ENCODE measurements at regions not wholly inside any gene's neighbourhood (a gene's known extent, or its start where the extent isn't known, plus 50 kb on each side); places are given as distances from the start of the nearest gene placed in this dataset.

DNA sequence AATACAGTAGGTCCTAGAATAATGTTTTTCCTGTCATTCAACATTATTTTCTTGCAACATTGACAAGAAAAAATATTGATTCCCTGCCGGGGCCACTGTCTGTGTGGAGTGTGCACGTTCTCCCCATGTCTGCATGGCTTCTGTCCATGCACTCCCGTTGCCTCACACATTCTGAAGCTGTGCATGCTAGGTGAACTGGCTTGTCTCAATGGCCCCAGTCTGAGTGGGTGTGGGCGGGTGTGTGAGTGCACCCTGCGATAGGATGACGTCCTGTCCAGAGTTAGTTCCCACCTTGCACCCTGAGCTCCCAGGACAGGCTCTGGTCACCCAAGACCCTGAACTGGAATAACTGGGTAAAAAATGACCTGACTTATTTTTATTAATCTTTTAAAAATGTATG is 186.1 kb downstream of the CAND1 start:
- no peak overlapping the region for H3K27ac ChIP-seq (ENCODE audit: low read length)
- no peaks in the 10 kb centered on the region for H3K9me2 ChIP-seq (ENCODE audit: insufficient read depth, low read length)
- H3K9ac ChIP-seq (ENCODE audit: low read length), result no peak overlapping the region
- TF ChIP-seq SMC3 (conservative IDR thresholded peaks at IDR 0.05; ENCODE audit: poor library complexity) (no peak), EP300 (conservative IDR thresholded peaks at IDR 0.05; ENCODE audit: poor library complexity, severe bottlenecking) (no peak), RAD21 (conservative IDR thresholded peaks at IDR 0.05) (no peak), EZH2 (IDR thresholded peaks at IDR 0.05; ENCODE audit: borderline replicate concordance, insufficient read depth, low read length, poor library complexity, severe bottlenecking) (no peak), TAF1 (IDR thresholded peaks at IDR 0.05; ENCODE audit: low read depth) (no peak), POLR2AphosphoS5 (IDR thresholded peaks at IDR 0.05) (no peak), MXI1 (conservative IDR thresholded peaks at IDR 0.05; ENCODE audit: poor library complexity, severe bottlenecking) (no peak)
- TF ChIP-seq, protein P1, sequence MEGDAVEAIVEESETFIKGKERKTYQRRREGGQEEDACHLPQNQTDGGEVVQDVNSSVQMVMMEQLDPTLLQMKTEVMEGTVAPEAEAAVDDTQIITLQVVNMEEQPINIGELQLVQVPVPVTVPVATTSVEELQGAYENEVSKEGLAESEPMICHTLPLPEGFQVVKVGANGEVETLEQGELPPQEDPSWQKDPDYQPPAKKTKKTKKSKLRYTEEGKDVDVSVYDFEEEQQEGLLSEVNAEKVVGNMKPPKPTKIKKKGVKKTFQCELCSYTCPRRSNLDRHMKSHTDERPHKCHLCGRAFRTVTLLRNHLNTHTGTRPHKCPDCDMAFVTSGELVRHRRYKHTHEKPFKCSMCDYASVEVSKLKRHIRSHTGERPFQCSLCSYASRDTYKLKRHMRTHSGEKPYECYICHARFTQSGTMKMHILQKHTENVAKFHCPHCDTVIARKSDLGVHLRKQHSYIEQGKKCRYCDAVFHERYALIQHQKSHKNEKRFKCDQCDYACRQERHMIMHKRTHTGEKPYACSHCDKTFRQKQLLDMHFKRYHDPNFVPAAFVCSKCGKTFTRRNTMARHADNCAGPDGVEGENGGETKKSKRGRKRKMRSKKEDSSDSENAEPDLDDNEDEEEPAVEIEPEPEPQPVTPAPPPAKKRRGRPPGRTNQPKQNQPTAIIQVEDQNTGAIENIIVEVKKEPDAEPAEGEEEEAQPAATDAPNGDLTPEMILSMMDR (IDR thresholded peaks at IDR 0.05; ENCODE audit: poor library complexity, severe bottlenecking), result no peak
- TF ChIP-seq, protein P2, sequence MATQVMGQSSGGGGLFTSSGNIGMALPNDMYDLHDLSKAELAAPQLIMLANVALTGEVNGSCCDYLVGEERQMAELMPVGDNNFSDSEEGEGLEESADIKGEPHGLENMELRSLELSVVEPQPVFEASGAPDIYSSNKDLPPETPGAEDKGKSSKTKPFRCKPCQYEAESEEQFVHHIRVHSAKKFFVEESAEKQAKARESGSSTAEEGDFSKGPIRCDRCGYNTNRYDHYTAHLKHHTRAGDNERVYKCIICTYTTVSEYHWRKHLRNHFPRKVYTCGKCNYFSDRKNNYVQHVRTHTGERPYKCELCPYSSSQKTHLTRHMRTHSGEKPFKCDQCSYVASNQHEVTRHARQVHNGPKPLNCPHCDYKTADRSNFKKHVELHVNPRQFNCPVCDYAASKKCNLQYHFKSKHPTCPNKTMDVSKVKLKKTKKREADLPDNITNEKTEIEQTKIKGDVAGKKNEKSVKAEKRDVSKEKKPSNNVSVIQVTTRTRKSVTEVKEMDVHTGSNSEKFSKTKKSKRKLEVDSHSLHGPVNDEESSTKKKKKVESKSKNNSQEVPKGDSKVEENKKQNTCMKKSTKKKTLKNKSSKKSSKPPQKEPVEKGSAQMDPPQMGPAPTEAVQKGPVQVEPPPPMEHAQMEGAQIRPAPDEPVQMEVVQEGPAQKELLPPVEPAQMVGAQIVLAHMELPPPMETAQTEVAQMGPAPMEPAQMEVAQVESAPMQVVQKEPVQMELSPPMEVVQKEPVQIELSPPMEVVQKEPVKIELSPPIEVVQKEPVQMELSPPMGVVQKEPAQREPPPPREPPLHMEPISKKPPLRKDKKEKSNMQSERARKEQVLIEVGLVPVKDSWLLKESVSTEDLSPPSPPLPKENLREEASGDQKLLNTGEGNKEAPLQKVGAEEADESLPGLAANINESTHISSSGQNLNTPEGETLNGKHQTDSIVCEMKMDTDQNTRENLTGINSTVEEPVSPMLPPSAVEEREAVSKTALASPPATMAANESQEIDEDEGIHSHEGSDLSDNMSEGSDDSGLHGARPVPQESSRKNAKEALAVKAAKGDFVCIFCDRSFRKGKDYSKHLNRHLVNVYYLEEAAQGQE (IDR thresholded peaks at IDR 0.05; ENCODE audit: borderline replicate concordance), result no peak
- H2AFZ ChIP-seq (ENCODE audit: low read depth, low read length), result no peak overlapping the region
- H3F3A ChIP-seq (ENCODE audit: insufficient read depth, low read length, poor library complexity, severe bottlenecking), result no peaks in the 10 kb centered on the region
- no peaks in the 10 kb centered on the region for H3K79me2 ChIP-seq (replicated peaks; ENCODE audit: insufficient read depth, low read length)
- no peaks in the 10 kb centered on the region for H3K9me3 ChIP-seq (ENCODE audit: low read length)
- no peaks in the 10 kb centered on the region for H4K20me1 ChIP-seq (ENCODE audit: insufficient read depth)
- no peak overlapping the region for H3K4me2 ChIP-seq (ENCODE audit: low read length)
- no peaks in the 10 kb centered on the region for H3K36me3 ChIP-seq (ENCODE audit: insufficient read depth, low read length)
- H3K4me3 ChIP-seq (ENCODE audit: low read length), result no peak overlapping the region
- no peaks in the 10 kb centered on the region for H3K27me3 ChIP-seq (ENCODE audit: insufficient read depth, low read depth, low read length)

DNA sequence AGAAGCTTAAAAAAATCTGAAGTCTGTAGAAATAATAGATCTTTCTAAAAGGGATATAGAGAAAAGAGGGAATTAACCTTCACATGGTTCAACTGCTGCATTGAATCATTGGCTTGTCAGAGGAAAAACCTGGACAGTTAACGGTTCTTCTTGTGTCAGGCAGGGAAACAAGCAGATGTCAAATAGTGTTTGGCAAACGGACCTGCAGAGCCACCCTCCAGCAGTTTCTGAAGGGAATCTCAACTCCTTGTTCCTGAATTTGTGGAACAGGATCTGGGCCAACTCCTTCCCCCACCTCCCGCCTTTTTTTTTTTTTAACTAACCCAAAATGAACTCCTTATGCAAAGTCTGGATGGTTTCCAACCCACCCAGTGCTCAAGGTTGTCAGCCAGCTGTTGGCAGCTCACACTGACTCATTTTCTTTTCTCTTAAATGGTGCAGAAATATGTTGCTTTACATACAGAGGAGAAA is 187.3 kb downstream of the CAND1 start:
- Histone ChIP-seq H3K79me2 (replicated peaks; ENCODE audit: insufficient read depth, low read length) (no peaks in the 10 kb centered on the region), H3K9me3 (ENCODE audit: low read length) (no peaks in the 10 kb centered on the region), H2AFZ (ENCODE audit: low read depth, low read length) (no peak overlapping the region), H3K27ac (ENCODE audit: low read length) (no peak overlapping the region), H4K20me1 (ENCODE audit: insufficient read depth) (no peaks in the 10 kb centered on the region), H3K4me3 (ENCODE audit: low read length) (no peak overlapping the region), H3K27me3 (ENCODE audit: insufficient read depth, low read depth, low read length) (no peaks in the 10 kb centered on the region), H3F3A (ENCODE audit: insufficient read depth, low read length, poor library complexity, severe bottlenecking) (no peaks in the 10 kb centered on the region), H3K9me2 (ENCODE audit: insufficient read depth, low read length) (no peaks in the 10 kb centered on the region), H3K4me2 (ENCODE audit: low read length) (no peak overlapping the region), H3K36me3 (ENCODE audit: insufficient read depth, low read length) (no peaks in the 10 kb centered on the region), H3K9ac (ENCODE audit: low read length) (no peak overlapping the region)
- TF ChIP-seq POLR2AphosphoS5 (IDR thresholded peaks at IDR 0.05), result no peak
- TF ChIP-seq, protein P2 (IDR thresholded peaks at IDR 0.05; ENCODE audit: borderline replicate concordance), result no peak
- no peak for TF ChIP-seq MXI1 (conservative IDR thresholded peaks at IDR 0.05; ENCODE audit: poor library complexity, severe bottlenecking)
- TF ChIP-seq SMC3 (conservative IDR thresholded peaks at IDR 0.05; ENCODE audit: poor library complexity), result no peak
- TF ChIP-seq RAD21 (conservative IDR thresholded peaks at IDR 0.05), result no peak
- TF ChIP-seq EZH2 (IDR thresholded peaks at IDR 0.05; ENCODE audit: borderline replicate concordance, insufficient read depth, low read length, poor library complexity, severe bottlenecking), result no peak
- TF ChIP-seq TAF1 (IDR thresholded peaks at IDR 0.05; ENCODE audit: low read depth), result no peak
- TF ChIP-seq, protein P1 (IDR thresholded peaks at IDR 0.05; ENCODE audit: poor library complexity, severe bottlenecking), result no peak
- no peak for TF ChIP-seq EP300 (conservative IDR thresholded peaks at IDR 0.05; ENCODE audit: poor library complexity, severe bottlenecking)

Measured in neural cell (in vitro differentiated cells).